ENCODE measurements at regions not wholly inside any gene's neighbourhood (a gene's known extent, or its start where the extent isn't known, plus 50 kb on each side); places are given as distances from the start of the nearest gene placed in this dataset.
"Not testable (repeated sequence)": the region's sequence is repeated elsewhere in the genome, so short reads cannot be mapped to it uniquely, and the experiment has no call there.

- no peaks in the 10 kb centered on the region for H3K27me3 ChIP-seq (ENCODE audit: control insufficient read depth, insufficient read depth, low read length)
- no peaks in the 10 kb centered on the region for H3K4me1 ChIP-seq (ENCODE audit: control insufficient read depth, insufficient read depth, low read length)
- no peak overlapping the region for H3K4me3 ChIP-seq (ENCODE audit: low read depth, low read length)
- H3K9me3 ChIP-seq (ENCODE audit: control insufficient read depth, insufficient read depth, low read length): no peaks in the 10 kb centered on the region
- no peak overlapping the region for H3K9ac ChIP-seq (ENCODE audit: low read depth, low read length)
- no peaks in the 10 kb centered on the region for H3K36me3 ChIP-seq (ENCODE audit: control insufficient read depth, insufficient read depth, low read length)
Measured at GRCh38 chr7:15096853-15097252, 194.3 kb upstream of the DGKB start.

- H3K9me3 ChIP-seq (ENCODE audit: control insufficient read depth, insufficient read depth, low read length): no peaks in the 10 kb centered on the region
Measured at GRCh38 chr7:15094989-15095388, 192.4 kb upstream of the DGKB start.

GRCh38 chr7:15087771-15088170 is 185.2 kb upstream of the DGKB start:
- Histone ChIP-seq H3K36me3 (ENCODE audit: control insufficient read depth, insufficient read depth, low read length) (no peaks in the 10 kb centered on the region), H3K4me3 (ENCODE audit: low read depth, low read length) (no peak overlapping the region), H3K9ac (ENCODE audit: low read depth, low read length) (no peak overlapping the region)

More at GRCh38 chr7:15094989-15095388, 192.4 kb upstream of the DGKB start:
- H3K4me3 ChIP-seq (ENCODE audit: low read depth, low read length): no peak overlapping the region
- H3K36me3 ChIP-seq (ENCODE audit: control insufficient read depth, insufficient read depth, low read length): no peaks in the 10 kb centered on the region
- H3K27me3 ChIP-seq (ENCODE audit: control insufficient read depth, insufficient read depth, low read length): no peaks in the 10 kb centered on the region
- H3K4me1 ChIP-seq (ENCODE audit: control insufficient read depth, insufficient read depth, low read length): no peaks in the 10 kb centered on the region
- no peak overlapping the region for H3K9ac ChIP-seq (ENCODE audit: low read depth, low read length)

DNA sequence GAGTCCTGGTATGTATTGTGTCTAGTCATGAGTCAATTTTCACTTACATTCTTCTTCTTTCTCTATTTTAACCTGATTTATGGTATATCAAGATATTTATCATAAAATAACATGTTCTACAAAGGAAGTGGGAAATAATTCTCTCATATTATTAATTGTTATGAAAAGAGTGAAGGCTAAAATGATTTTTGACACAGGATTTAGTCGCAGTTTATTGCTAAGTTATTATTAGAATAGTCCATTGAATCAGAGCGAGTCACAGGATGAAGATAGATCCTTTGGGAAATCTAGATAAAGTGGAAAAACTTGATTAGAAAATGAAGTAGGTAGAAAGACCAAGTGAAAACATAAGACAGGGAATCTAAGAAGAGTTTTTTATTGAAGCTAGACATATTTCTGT is 184.3 kb upstream of the DGKB start:
- Histone ChIP-seq H3K9me3 (ENCODE audit: control insufficient read depth, insufficient read depth, low read length) (no peaks in the 10 kb centered on the region), H3K9ac (ENCODE audit: low read depth, low read length) (no peak overlapping the region), H3K36me3 (ENCODE audit: control insufficient read depth, insufficient read depth, low read length) (no peaks in the 10 kb centered on the region), H3K27me3 (ENCODE audit: control insufficient read depth, insufficient read depth, low read length) (no peaks in the 10 kb centered on the region), H3K4me3 (ENCODE audit: low read depth, low read length) (no peak overlapping the region), H3K4me1 (ENCODE audit: control insufficient read depth, insufficient read depth, low read length) (no peaks in the 10 kb centered on the region)

More at GRCh38 chr7:15087771-15088170, 185.2 kb upstream of the DGKB start:
- no peaks in the 10 kb centered on the region for H3K9me3 ChIP-seq (ENCODE audit: control insufficient read depth, insufficient read depth, low read length)
- no peaks in the 10 kb centered on the region for H3K4me1 ChIP-seq (ENCODE audit: control insufficient read depth, insufficient read depth, low read length)
- no peaks in the 10 kb centered on the region for H3K27me3 ChIP-seq (ENCODE audit: control insufficient read depth, insufficient read depth, low read length)

- H3K36me3 ChIP-seq (ENCODE audit: control insufficient read depth, insufficient read depth, low read length): no peaks in the 10 kb centered on the region
- no peak overlapping the region for H3K4me3 ChIP-seq (ENCODE audit: low read depth, low read length)
- no peaks in the 10 kb centered on the region for H3K4me1 ChIP-seq (ENCODE audit: control insufficient read depth, insufficient read depth, low read length)
- no peaks in the 10 kb centered on the region for H3K27me3 ChIP-seq (ENCODE audit: control insufficient read depth, insufficient read depth, low read length)
- H3K9ac ChIP-seq (ENCODE audit: low read depth, low read length): no peak overlapping the region
- H3K9me3 ChIP-seq (ENCODE audit: control insufficient read depth, insufficient read depth, low read length): no peaks in the 10 kb centered on the region
Measured at GRCh38 chr7:15086131-15086611, 183.6 kb upstream of the DGKB start.

- Histone ChIP-seq H3K4me3 (ENCODE audit: low read depth, low read length) (no peak overlapping the region), H3K27me3 (ENCODE audit: control insufficient read depth, insufficient read depth, low read length) (no peaks in the 10 kb centered on the region), H3K9ac (ENCODE audit: low read depth, low read length) (no peak overlapping the region), H3K4me1 (ENCODE audit: control insufficient read depth, insufficient read depth, low read length) (no peaks in the 10 kb centered on the region), H3K9me3 (ENCODE audit: control insufficient read depth, insufficient read depth, low read length) (no peaks in the 10 kb centered on the region), H3K36me3 (ENCODE audit: control insufficient read depth, insufficient read depth, low read length) (no peaks in the 10 kb centered on the region)
Measured at GRCh38 chr7:15085366-15085765, 182.8 kb upstream of the DGKB start.

GRCh38 chr7:15084368-15084767 is 181.8 kb upstream of the DGKB start:
- H3K9me3 ChIP-seq (ENCODE audit: control insufficient read depth, insufficient read depth, low read length): no peaks in the 10 kb centered on the region
- no peak overlapping the region for H3K9ac ChIP-seq (ENCODE audit: low read depth, low read length)
- H3K4me3 ChIP-seq (ENCODE audit: low read depth, low read length): no peak overlapping the region
- no peaks in the 10 kb centered on the region for H3K4me1 ChIP-seq (ENCODE audit: control insufficient read depth, insufficient read depth, low read length)
- H3K36me3 ChIP-seq (ENCODE audit: control insufficient read depth, insufficient read depth, low read length): no peaks in the 10 kb centered on the region
- no peaks in the 10 kb centered on the region for H3K27me3 ChIP-seq (ENCODE audit: control insufficient read depth, insufficient read depth, low read length)

DNA sequence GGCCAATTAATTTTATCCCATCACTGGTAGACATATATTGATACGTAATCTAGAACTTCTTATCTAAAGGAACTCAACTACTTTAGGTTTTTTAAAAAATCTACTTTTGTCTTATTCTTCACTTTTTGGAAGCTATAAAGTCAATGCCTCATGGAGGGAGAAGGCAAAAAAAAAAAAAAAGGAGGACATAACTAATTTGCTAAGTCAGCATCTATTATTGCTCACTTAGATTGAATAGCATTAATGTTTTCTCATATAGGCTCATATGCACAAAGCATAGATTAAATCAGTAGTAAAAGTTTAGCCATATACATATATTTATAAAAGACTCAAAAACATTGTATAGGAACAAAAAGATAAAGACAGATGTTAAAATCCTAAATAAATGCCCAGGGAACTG is 179.3 kb upstream of the DGKB start:
- H3K4me3 ChIP-seq (ENCODE audit: low read depth, low read length): no peak overlapping the region
- no peak overlapping the region for H3K9ac ChIP-seq (ENCODE audit: low read depth, low read length)
- H3K36me3 ChIP-seq (ENCODE audit: control insufficient read depth, insufficient read depth, low read length): no peaks in the 10 kb centered on the region
- no peaks in the 10 kb centered on the region for H3K4me1 ChIP-seq (ENCODE audit: control insufficient read depth, insufficient read depth, low read length)
- H3K27me3 ChIP-seq (ENCODE audit: control insufficient read depth, insufficient read depth, low read length): no peaks in the 10 kb centered on the region
- no peaks in the 10 kb centered on the region for H3K9me3 ChIP-seq (ENCODE audit: control insufficient read depth, insufficient read depth, low read length)

- no peaks in the 10 kb centered on the region for H3K27me3 ChIP-seq (ENCODE audit: control insufficient read depth, insufficient read depth, low read length)
- no peaks in the 10 kb centered on the region for H3K4me1 ChIP-seq (ENCODE audit: control insufficient read depth, insufficient read depth, low read length)
- H3K9me3 ChIP-seq (ENCODE audit: control insufficient read depth, insufficient read depth, low read length): no peaks in the 10 kb centered on the region
- no peak overlapping the region for H3K4me3 ChIP-seq (ENCODE audit: low read depth, low read length)
- no peak overlapping the region for H3K9ac ChIP-seq (ENCODE audit: low read depth, low read length)
- no peaks in the 10 kb centered on the region for H3K36me3 ChIP-seq (ENCODE audit: control insufficient read depth, insufficient read depth, low read length)
Measured at GRCh38 chr7:15073301-15073700, 170.8 kb upstream of the DGKB start.

GRCh38 chr7:15068324-15068723 is 165.8 kb upstream of the DGKB start:
- Histone ChIP-seq H3K27me3 (ENCODE audit: control insufficient read depth, insufficient read depth, low read length) (no peaks in the 10 kb centered on the region), H3K4me1 (ENCODE audit: control insufficient read depth, insufficient read depth, low read length) (no peaks in the 10 kb centered on the region), H3K36me3 (ENCODE audit: control insufficient read depth, insufficient read depth, low read length) (no peaks in the 10 kb centered on the region), H3K9ac (ENCODE audit: low read depth, low read length) (no peak overlapping the region), H3K4me3 (ENCODE audit: low read depth, low read length) (no peak overlapping the region), H3K9me3 (ENCODE audit: control insufficient read depth, insufficient read depth, low read length) (no peaks in the 10 kb centered on the region)

DNA sequence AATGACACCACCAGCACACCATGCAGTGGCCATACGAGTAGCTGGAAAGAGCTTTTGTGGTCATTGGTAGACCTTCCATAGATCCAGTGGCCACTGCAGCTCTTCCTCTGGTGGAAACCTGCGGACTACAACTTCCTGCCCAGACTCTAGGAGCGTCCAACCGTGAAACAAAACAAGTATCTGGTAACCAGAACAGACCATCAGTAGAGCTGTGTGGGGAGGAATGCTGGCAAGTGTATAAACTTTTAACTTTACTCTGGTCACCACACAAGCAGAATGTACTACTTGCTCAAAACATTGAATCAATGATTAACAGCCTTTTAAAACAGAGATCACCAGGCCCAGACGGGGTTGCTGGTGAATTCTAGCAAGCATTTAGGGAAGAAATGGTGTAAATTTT is 154.7 kb upstream of the DGKB start:
- Histone ChIP-seq H3K9ac (ENCODE audit: low read depth, low read length) (no peak overlapping the region), H3K4me1 (ENCODE audit: control insufficient read depth, insufficient read depth, low read length) (no peaks in the 10 kb centered on the region), H3K36me3 (ENCODE audit: control insufficient read depth, insufficient read depth, low read length) (no peaks in the 10 kb centered on the region), H3K9me3 (ENCODE audit: control insufficient read depth, insufficient read depth, low read length) (peaks cover 3% of the 10 kb centered on the region), H3K4me3 (ENCODE audit: low read depth, low read length) (no peak overlapping the region), H3K27me3 (ENCODE audit: control insufficient read depth, insufficient read depth, low read length) (no peaks in the 10 kb centered on the region)

DNA sequence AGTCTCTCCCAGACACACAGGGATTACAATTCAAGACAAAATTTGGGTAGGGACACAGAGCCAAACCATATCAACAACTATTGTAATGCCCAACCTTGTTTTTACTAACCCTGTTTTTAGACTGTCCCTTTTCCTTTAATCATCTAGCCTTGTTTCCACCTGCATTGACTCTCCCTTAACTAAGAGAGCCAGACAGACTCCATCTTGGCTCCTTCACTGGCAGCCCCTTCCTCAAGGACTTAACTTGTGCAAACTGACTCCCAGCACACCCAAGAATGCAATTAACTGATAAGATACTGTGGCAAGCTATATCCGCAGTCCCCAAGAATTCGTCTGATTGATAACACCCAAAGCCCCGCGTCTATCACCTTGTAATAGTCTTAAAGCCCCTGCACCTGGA is 151.8 kb upstream of the DGKB start:
- not testable (repeated sequence) for H3K27me3 ChIP-seq (ENCODE audit: control insufficient read depth, insufficient read depth, low read length); H3K4me1 ChIP-seq (ENCODE audit: control insufficient read depth, insufficient read depth, low read length); H3K4me3 ChIP-seq (ENCODE audit: low read depth, low read length); H3K36me3 ChIP-seq (ENCODE audit: control insufficient read depth, insufficient read depth, low read length); H3K9ac ChIP-seq (ENCODE audit: low read depth, low read length); H3K9me3 ChIP-seq (ENCODE audit: control insufficient read depth, insufficient read depth, low read length)

DNA sequence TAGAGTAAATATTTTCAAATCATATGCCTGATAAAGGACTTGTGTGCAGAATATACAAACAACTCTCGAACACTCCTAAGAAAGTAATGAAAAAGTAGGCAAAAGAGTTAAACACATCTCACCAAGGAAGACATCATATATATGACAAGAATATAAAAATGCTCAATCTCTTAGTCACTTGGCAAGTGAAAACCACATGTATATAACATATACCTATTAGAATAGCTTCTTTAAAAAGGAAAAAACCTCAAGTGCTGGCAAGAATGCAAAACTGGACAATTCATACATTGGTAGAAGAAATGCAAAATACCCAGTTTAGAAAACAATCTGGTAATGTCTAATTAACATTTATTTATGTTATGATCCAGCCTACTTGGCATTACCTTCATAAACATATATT is 146.6 kb upstream of the DGKB start:
- H3K9ac ChIP-seq (ENCODE audit: low read depth, low read length): no peak overlapping the region
- peaks cover 3% of the 10 kb centered on the region for H3K9me3 ChIP-seq (ENCODE audit: control insufficient read depth, insufficient read depth, low read length)
- H3K27me3 ChIP-seq (ENCODE audit: control insufficient read depth, insufficient read depth, low read length): no peaks in the 10 kb centered on the region
- H3K4me1 ChIP-seq (ENCODE audit: control insufficient read depth, insufficient read depth, low read length): no peaks in the 10 kb centered on the region
- no peak overlapping the region for H3K4me3 ChIP-seq (ENCODE audit: low read depth, low read length)
- no peaks in the 10 kb centered on the region for H3K36me3 ChIP-seq (ENCODE audit: control insufficient read depth, insufficient read depth, low read length)
